A549 (cell line): ENCODE measurements at regions not wholly inside any gene's neighbourhood (a gene's known extent, or its start where the extent isn't known, plus 50 kb on each side); places are given as distances from the start of the nearest gene placed in this dataset.

ENCODE experiments used
- BHLHE40 ChIP-seq: IDR thresholded peaks from 2 replicates; pipeline ENCODE4 v1.6.1; 2012; ENCODE audit warnings: low read depth, low read length, inconsistent platforms
- CTCF ChIP-seq: fragments of >200 bp; sonication (Bioruptor Twin); formaldehyde crosslinking; IDR thresholded peaks from 3 replicates; pipeline ENCODE4 v1.5.1; 2016
- MAX ChIP-seq: IDR thresholded peaks from 2 replicates; pipeline ENCODE4 v1.6.1; 2012
- POLR2A ChIP-seq: IDR thresholded peaks from 2 replicates; pipeline ENCODE4 v1.6.1; 2012; ENCODE audit warnings: mild to moderate bottlenecking, low read length

GRCh38 chr9:87435189-87435880 lies 62.3 kb upstream of the DAPK1 start:
- TF ChIP-seq CTCF (no peak), BHLHE40 (no peak), MAX (no peak), POLR2A (no peak)
